ENCODE measurements at regions not wholly inside any gene's neighbourhood (a gene's known extent, or its start where the extent isn't known, plus 50 kb on each side); places are given as distances from the start of the nearest gene placed in this dataset.

DNA sequence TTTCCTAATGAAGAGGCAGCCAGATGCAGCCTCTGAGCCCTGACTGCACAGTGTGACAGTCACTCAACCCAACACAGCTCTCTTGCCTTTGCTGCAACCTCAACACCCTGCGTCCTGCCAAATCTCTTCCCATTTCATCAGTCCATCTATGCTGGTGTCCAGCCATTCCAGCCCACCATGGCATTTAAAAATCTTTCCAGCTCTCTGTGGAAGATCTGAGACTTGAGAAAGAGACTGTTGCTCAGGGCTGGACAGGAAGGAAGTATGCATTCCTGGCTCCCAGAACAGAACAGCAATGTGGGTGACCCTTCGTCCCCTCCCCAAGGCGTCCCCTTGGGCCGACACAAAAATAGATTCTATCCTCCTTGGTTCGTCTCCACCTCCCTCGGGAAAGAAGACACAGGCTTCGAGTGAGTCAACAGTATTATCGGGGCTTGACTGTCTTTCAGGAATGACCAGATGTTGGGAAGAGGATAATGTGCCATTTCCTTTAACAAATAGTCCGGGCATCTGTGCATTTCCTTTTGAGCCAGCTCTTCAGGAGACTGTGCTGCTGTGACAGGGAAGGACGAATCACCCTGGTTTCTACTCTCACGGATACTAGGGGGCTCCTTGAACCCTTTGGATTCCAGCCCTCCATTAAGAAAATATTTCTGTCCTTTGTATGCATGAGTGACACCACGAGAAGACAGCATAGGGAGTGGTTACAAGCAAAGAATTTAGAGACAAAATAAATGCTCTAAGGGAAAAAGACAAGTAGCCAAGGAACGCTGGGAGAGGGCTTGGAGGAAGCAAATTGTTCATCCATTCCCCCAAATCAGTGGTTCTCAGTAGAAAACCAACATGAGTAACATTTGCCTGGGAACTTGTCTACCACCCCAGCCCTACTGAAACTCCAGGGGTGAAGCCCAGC is 111.4 kb upstream of the CDC42BPA start:
- H3K9ac ChIP-seq (ENCODE audit: low read length), result no peak overlapping the region
- ATAC-seq, result no peak
- no peak overlapping the region for H3K4me2 ChIP-seq (ENCODE audit: low read length)
- ChIA-PET POLR2A (no interaction called here), CTCF (no interaction called here), RAD21 (ENCODE audit: low non-redundant PET in 1 of 2, low total read pairs in 2 of 2, uncharacterized antibody in 2 of 2, unreplicated experiment in 2 of 2) (interaction anchor here in 1 of 2 experiments (0.6 kb wide), 1 partner anchor 604 kb away, joined by 3 read pairs; no protein-coding TSS in a partner anchor)
- intact Hi-C loops (cut with micrococcal nuclease), result loop anchor here (5.0 to 10.0 kb wide), 2 partner anchors 112 to 1005 kb away; partner anchors contain the start of gene CDC42BPA
- BruUV-seq (replicated peaks), result no TSS peak
- no peaks in the 10 kb centered on the region for H3K9me3 ChIP-seq (ENCODE audit: control insufficient read depth in 1 of 2, insufficient read depth in 1 of 2, low read depth in 1 of 2, low read length in 2 of 2)
- no peaks in the 10 kb centered on the region for H3K9me2 ChIP-seq (ENCODE audit: insufficient read depth)
- H4K20me1 ChIP-seq (ENCODE audit: insufficient read depth), result no peaks in the 10 kb centered on the region
- TF ChIP-seq TCF7L2 (IDR thresholded peaks at IDR 0.05; ENCODE audit: borderline replicate concordance, extremely low read depth, insufficient read depth, insufficient read length) (no peak), EGR1 (IDR thresholded peaks at IDR 0.05; ENCODE audit: low read depth) (no peak), POLR2A (IDR thresholded peaks at IDR 0.05; ENCODE audit: borderline replicate concordance, extremely low read depth, insufficient read depth, insufficient read length) (no peak), SRF (IDR thresholded peaks at IDR 0.05; ENCODE audit: low read depth) (no peak), SIN3A (IDR thresholded peaks at IDR 0.05; ENCODE audit: low read depth) (no peak), CBX3 (IDR thresholded peaks at IDR 0.05; ENCODE audit: low read depth) (no peak), YY1 (IDR thresholded peaks at IDR 0.05; ENCODE audit: extremely low read depth, insufficient replicate concordance, low read depth, low read length) (no peak), ZFX (IDR thresholded peaks at IDR 0.05) (no peak), FOSL1 (IDR thresholded peaks at IDR 0.05; ENCODE audit: low read depth) (no peak), CEBPB (IDR thresholded peaks at IDR 0.05; ENCODE audit: low read depth) (no peak), RAD21 (IDR thresholded peaks at IDR 0.05; ENCODE audit: low read depth) (no peak), POLR2AphosphoS5 (IDR thresholded peaks at IDR 0.05; ENCODE audit: low read depth, low read length) (no peak)
- TF ChIP-seq, protein P1, sequence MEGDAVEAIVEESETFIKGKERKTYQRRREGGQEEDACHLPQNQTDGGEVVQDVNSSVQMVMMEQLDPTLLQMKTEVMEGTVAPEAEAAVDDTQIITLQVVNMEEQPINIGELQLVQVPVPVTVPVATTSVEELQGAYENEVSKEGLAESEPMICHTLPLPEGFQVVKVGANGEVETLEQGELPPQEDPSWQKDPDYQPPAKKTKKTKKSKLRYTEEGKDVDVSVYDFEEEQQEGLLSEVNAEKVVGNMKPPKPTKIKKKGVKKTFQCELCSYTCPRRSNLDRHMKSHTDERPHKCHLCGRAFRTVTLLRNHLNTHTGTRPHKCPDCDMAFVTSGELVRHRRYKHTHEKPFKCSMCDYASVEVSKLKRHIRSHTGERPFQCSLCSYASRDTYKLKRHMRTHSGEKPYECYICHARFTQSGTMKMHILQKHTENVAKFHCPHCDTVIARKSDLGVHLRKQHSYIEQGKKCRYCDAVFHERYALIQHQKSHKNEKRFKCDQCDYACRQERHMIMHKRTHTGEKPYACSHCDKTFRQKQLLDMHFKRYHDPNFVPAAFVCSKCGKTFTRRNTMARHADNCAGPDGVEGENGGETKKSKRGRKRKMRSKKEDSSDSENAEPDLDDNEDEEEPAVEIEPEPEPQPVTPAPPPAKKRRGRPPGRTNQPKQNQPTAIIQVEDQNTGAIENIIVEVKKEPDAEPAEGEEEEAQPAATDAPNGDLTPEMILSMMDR (IDR thresholded peaks at IDR 0.05 in 2 of 3, conservative IDR thresholded peaks at IDR 0.05 in 1 of 3; ENCODE audit: borderline replicate concordance in 1 of 3, insufficient read depth in 1 of 3, low read depth in 2 of 3, low read length in 2 of 3), result no peak
- TF ChIP-seq, protein P2, sequence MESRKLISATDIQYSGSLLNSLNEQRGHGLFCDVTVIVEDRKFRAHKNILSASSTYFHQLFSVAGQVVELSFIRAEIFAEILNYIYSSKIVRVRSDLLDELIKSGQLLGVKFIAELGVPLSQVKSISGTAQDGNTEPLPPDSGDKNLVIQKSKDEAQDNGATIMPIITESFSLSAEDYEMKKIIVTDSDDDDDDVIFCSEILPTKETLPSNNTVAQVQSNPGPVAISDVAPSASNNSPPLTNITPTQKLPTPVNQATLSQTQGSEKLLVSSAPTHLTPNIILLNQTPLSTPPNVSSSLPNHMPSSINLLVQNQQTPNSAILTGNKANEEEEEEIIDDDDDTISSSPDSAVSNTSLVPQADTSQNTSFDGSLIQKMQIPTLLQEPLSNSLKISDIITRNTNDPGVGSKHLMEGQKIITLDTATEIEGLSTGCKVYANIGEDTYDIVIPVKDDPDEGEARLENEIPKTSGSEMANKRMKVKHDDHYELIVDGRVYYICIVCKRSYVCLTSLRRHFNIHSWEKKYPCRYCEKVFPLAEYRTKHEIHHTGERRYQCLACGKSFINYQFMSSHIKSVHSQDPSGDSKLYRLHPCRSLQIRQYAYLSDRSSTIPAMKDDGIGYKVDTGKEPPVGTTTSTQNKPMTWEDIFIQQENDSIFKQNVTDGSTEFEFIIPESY (IDR thresholded peaks at IDR 0.05; ENCODE audit: extremely low read depth, insufficient replicate concordance, low read length), result no peak
- TF ChIP-seq, protein P3, sequence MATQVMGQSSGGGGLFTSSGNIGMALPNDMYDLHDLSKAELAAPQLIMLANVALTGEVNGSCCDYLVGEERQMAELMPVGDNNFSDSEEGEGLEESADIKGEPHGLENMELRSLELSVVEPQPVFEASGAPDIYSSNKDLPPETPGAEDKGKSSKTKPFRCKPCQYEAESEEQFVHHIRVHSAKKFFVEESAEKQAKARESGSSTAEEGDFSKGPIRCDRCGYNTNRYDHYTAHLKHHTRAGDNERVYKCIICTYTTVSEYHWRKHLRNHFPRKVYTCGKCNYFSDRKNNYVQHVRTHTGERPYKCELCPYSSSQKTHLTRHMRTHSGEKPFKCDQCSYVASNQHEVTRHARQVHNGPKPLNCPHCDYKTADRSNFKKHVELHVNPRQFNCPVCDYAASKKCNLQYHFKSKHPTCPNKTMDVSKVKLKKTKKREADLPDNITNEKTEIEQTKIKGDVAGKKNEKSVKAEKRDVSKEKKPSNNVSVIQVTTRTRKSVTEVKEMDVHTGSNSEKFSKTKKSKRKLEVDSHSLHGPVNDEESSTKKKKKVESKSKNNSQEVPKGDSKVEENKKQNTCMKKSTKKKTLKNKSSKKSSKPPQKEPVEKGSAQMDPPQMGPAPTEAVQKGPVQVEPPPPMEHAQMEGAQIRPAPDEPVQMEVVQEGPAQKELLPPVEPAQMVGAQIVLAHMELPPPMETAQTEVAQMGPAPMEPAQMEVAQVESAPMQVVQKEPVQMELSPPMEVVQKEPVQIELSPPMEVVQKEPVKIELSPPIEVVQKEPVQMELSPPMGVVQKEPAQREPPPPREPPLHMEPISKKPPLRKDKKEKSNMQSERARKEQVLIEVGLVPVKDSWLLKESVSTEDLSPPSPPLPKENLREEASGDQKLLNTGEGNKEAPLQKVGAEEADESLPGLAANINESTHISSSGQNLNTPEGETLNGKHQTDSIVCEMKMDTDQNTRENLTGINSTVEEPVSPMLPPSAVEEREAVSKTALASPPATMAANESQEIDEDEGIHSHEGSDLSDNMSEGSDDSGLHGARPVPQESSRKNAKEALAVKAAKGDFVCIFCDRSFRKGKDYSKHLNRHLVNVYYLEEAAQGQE (IDR thresholded peaks at IDR 0.05; ENCODE audit: low read depth), result no peak
- TF ChIP-seq, protein P4, sequence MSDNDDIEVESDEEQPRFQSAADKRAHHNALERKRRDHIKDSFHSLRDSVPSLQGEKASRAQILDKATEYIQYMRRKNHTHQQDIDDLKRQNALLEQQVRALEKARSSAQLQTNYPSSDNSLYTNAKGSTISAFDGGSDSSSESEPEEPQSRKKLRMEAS (IDR thresholded peaks at IDR 0.05), result no peak
- TF ChIP-seq, protein P5, sequence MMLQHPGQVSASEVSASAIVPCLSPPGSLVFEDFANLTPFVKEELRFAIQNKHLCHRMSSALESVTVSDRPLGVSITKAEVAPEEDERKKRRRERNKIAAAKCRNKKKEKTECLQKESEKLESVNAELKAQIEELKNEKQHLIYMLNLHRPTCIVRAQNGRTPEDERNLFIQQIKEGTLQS (IDR thresholded peaks at IDR 0.05), result no peak
- peak overlapping the region; percentile 77 for H2AFZ ChIP-seq (ENCODE audit: low read depth, low read length, poor library complexity, severe bottlenecking)
- H3K4me3 ChIP-seq (replicated peaks in 1 of 2; ENCODE audit: low read depth in 1 of 2, low read length in 2 of 2), result no peak overlapping the region
- no peak overlapping the region for H3K27ac ChIP-seq (ENCODE audit: low read depth, low read length)
- peaks cover 0 to 36% of the 10 kb centered on the region in 2 experiments; a peak in 3 of 4 replicates for H3K4me1 ChIP-seq (ENCODE audit: control insufficient read depth in 1 of 2, insufficient read depth in 2 of 2, low read length in 2 of 2)
- DNase-seq (ENCODE audit: low read depth, low spot score), result no peak
- no peaks in the 10 kb centered on the region for H3K36me3 ChIP-seq (ENCODE audit: control insufficient read depth in 1 of 2, insufficient read depth in 2 of 2, low read length in 2 of 2)
- no peaks in the 10 kb centered on the region for H3K27me3 ChIP-seq (ENCODE audit: insufficient read depth, low read length)
- no peaks in the 10 kb centered on the region for H3K79me2 ChIP-seq (ENCODE audit: insufficient read depth, low read length)
